ENCODE measurements at regions not wholly inside any gene's neighbourhood (a gene's known extent, or its start where the extent isn't known, plus 50 kb on each side); places are given as distances from the start of the nearest gene placed in this dataset.

DNA sequence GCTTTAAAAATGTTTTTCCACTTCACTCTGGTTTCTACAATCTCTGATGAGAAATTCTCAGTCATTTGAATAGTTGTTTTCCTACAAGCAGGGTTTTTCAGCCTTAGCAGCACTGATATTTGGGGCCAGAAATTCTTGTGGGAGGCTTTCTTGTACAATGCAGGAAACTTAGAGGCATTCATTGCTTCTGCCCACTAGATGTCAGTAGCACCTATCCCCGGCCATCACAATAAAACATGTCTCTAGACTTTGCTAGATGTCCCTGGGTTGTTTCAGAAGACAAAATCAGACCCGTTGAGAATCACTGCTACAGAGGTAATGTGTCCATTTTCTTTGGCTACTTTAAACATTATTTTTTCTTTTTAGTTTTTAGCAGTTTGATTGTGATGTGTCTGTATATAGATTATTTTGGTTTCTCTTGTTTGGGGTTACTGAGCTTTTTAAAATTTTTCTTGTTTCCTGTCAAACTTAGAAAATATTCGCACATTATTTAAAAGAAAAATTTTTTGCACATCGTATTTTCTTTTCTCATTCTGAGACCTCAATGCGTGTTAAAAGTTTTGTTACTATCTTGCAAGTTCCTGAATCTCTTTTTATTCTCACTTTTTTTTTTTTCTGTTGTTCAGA is 60.8 kb upstream of the CCDC179 start:
- no peaks in the 10 kb centered on the region for H3K9me3 ChIP-seq (replicated peaks)
- no peak for DNase-seq
- no peak overlapping the region for H3K27ac ChIP-seq (replicated peaks)
- no peaks in the 10 kb centered on the region for H3K27me3 ChIP-seq (ENCODE audit: low read depth)
- peak; percentile 67 for TF ChIP-seq CTCF (IDR thresholded peaks at IDR 0.05; ENCODE audit: borderline replicate concordance)
- no peaks in the 10 kb centered on the region for H3K36me3 ChIP-seq
- intact Hi-C loops (cut with micrococcal nuclease): no loop called here
- H3K4me3 ChIP-seq: no peak overlapping the region
- no peaks in the 10 kb centered on the region for H3K4me1 ChIP-seq

- Histone ChIP-seq H3K9me3 (replicated peaks) (no peaks in the 10 kb centered on the region), H3K4me1 (no peaks in the 10 kb centered on the region), H3K27ac (replicated peaks) (no peak overlapping the region), H3K4me3 (no peak overlapping the region), H3K27me3 (ENCODE audit: low read depth) (no peaks in the 10 kb centered on the region), H3K36me3 (no peaks in the 10 kb centered on the region)
- intact Hi-C loops (cut with micrococcal nuclease): no loop called here
- no peak for DNase-seq
- TF ChIP-seq CTCF (IDR thresholded peaks at IDR 0.05; ENCODE audit: borderline replicate concordance): no peak
These were observed 62.4 kb upstream of the CCDC179 start for GRCh38 chr11:22922672-22923071.

DNA sequence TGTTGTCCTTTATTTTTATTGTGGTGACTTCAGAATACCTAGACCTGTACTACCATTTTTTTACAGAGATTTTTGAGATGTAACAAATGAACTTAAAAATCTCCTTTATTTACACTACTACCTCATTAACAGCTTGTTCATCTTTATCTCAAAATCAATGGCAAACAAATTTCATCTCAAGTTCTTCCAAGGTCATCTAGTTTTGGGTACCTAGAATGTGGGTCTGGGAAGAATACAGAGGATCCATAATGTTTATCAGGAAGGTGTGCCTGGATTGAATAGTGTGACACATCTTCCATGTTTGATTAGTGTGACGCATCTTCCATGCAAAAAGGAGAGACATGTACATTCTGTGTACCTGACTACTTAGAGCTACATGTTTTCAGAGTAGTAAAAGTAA is 63.3 kb upstream of the CCDC179 start:
- Histone ChIP-seq H3K36me3 (no peaks in the 10 kb centered on the region), H3K27me3 (ENCODE audit: low read depth) (no peaks in the 10 kb centered on the region), H3K4me3 (no peak overlapping the region), H3K27ac (replicated peaks) (no peak overlapping the region), H3K9me3 (replicated peaks) (no peaks in the 10 kb centered on the region), H3K4me1 (no peaks in the 10 kb centered on the region)
- no peak for DNase-seq
- TF ChIP-seq CTCF (IDR thresholded peaks at IDR 0.05; ENCODE audit: borderline replicate concordance): no peak
- intact Hi-C loops (cut with micrococcal nuclease): no loop called here

DNA sequence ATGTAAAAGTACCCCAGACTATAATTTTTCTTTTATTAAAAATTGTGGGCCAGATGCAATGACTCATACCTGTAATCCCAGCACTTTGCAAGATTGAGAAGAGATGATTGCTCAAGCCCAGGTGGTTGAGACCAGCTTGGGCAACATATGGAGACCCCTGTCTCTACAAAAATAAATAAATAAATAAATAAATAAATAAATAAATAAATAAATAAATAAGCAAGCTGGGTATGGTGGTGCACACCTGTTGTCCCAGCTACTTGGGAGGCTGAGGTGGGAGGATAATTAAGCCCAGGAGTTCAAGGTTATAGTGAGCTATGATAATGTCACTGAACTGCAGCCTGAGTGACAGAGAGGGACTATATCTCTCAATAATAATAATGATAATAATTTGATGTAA is 66.1 kb upstream of the CCDC179 start:
- Histone ChIP-seq H3K36me3 (no peaks in the 10 kb centered on the region), H3K4me1 (no peaks in the 10 kb centered on the region), H3K27ac (replicated peaks) (no peak overlapping the region), H3K27me3 (ENCODE audit: low read depth) (no peaks in the 10 kb centered on the region), H3K4me3 (no peak overlapping the region), H3K9me3 (replicated peaks) (no peaks in the 10 kb centered on the region)
- intact Hi-C loops (cut with micrococcal nuclease): no loop called here
- DNase-seq: no peak
- no peak for TF ChIP-seq CTCF (IDR thresholded peaks at IDR 0.05; ENCODE audit: borderline replicate concordance)

DNA sequence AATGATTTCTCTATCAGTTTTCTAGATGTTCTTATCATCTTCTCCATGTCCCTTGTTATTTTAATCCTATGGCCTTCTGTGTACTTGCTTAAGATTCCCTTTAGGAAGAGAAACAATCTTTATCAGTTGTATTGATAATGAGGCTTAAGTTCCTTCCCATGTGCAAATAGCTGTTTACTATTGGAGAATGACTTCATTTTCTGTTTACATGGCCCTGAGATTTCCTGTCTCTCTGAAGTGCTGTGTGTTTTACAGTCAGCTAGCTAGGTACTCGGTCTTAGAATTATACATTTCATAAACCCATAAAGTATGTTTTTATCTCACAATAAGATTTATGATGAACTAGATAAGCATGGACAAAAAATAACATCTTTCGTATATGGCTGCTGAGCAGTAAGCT is 67.5 kb upstream of the CCDC179 start:
- no peaks in the 10 kb centered on the region for H3K27me3 ChIP-seq (ENCODE audit: low read depth)
- intact Hi-C loops (cut with micrococcal nuclease): no loop called here
- no peak for TF ChIP-seq CTCF (IDR thresholded peaks at IDR 0.05; ENCODE audit: borderline replicate concordance)
- H3K27ac ChIP-seq (replicated peaks): no peak overlapping the region
- no peak overlapping the region for H3K4me3 ChIP-seq
- H3K9me3 ChIP-seq (replicated peaks): no peaks in the 10 kb centered on the region
- DNase-seq: no peak
- H3K36me3 ChIP-seq: no peaks in the 10 kb centered on the region
- H3K4me1 ChIP-seq: no peaks in the 10 kb centered on the region
